ENCODE measurements at regions not wholly inside any gene's neighbourhood (a gene's known extent, or its start where the extent isn't known, plus 50 kb on each side); places are given as distances from the start of the nearest gene placed in this dataset.

DNA sequence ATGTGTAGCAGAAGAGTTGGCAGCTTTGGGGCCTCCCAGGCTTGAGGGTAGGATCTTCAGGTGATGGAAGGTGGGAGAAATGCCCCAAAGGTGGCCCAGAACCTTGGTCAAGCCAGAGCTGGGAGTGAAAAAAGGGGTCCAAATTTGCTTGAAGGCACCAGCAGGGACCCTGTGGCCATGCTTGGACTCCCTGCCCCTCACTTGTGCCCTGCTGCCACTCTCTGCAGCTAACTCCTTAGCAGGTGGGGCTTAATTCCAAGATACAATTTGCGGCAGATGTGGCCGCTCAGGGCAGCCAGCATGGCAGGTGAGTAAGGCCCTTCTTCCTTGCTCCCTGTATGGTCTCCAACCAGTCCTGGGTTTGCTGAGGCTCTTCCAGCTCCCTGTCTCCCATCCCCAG is 51.3 kb upstream of the ADRA1D start:
- no peak for DNase-seq (ENCODE audit: low spot score)

DNA sequence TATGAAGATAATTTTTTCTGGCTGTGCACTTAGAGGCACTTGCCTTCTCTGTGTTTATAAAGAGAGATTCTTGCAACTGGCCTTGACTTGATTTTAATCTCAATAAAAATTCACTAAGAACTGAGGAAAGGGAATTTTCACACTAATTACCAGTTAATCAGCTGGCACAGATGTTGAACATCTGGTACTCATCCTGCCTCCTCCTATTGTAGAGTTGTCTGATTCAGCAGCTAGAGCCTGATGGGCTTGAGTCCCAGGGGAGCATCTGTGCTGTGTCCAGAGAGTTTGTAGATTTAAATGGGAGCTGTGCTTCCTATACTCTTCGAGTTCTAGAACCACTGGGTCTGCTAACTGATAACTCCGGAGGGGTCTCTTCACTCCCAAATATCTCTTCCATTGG is 50.7 kb upstream of the ADRA1D start:
- no peak for DNase-seq (ENCODE audit: low spot score)

DNA sequence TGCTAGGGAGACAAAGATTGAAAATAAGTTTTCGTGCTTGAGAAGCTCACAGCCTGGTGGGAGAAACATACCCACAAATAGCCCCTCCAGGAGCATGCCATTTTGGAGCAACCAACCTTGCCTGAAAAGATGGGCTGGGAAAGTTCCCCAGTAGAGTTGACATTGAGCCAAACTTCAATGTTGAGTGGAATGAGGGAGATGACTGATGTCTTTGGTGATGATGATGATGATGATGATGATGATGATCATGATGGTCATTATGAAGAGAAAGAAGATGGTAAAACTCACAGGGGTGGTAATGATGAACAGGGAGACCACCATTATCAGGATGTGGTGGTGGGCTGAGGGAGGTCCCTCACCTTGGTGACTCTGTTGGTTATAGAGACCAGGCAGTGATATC is 50.1 kb upstream of the ADRA1D start:
- no peak for DNase-seq (ENCODE audit: low spot score)
